ENCODE measurements at regions not wholly inside any gene's neighbourhood (a gene's known extent, or its start where the extent isn't known, plus 50 kb on each side); places are given as distances from the start of the nearest gene placed in this dataset.

GRCh38 chr2:221285148-221285547, 287.0 kb downstream of the EPHA4 start:
- no peak for DNase-seq

- no peak for DNase-seq
These were observed 285.7 kb downstream of the EPHA4 start for GRCh38 chr2:221286406-221286805.

GRCh38 chr2:221289389-221289788, 282.7 kb downstream of the EPHA4 start:
- no peak for DNase-seq

- no peak for DNase-seq
These were observed 282.3 kb downstream of the EPHA4 start for GRCh38 chr2:221289846-221290245.

- no peak for DNase-seq
These were observed 278.0 kb downstream of the EPHA4 start for GRCh38 chr2:221293949-221294742.

GRCh38 chr2:221304916-221305315, 267.2 kb downstream of the EPHA4 start:
- DNase-seq = no peak

- no peak for DNase-seq
These were observed 263.5 kb downstream of the EPHA4 start for GRCh38 chr2:221308507-221309066.

- no peak for DNase-seq
These were observed 262.1 kb downstream of the EPHA4 start for GRCh38 chr2:221309892-221310583.

- no peak for DNase-seq
These were observed 261.4 kb downstream of the EPHA4 start for GRCh38 chr2:221310730-221311129.

- no peak for DNase-seq
These were observed 259.5 kb downstream of the EPHA4 start for GRCh38 chr2:221312634-221313033.

- no peak for DNase-seq
These were observed 257.3 kb downstream of the EPHA4 start for GRCh38 chr2:221314786-221315185.

GRCh38 chr2:221318376-221319130, 253.6 kb downstream of the EPHA4 start:
- DNase-seq = no peak

GRCh38 chr2:221322741-221323140, 249.4 kb downstream of the EPHA4 start:
- DNase-seq = no peak

- no peak for DNase-seq
These were observed 248.6 kb downstream of the EPHA4 start for GRCh38 chr2:221323513-221323912.

GRCh38 chr2:221330436-221330835, 241.7 kb downstream of the EPHA4 start:
- DNase-seq = no peak

GRCh38 chr2:221334481-221335218, 237.5 kb downstream of the EPHA4 start:
- DNase-seq = no peak

- DNase-seq = no peak
These were observed 236.8 kb downstream of the EPHA4 start for GRCh38 chr2:221335219-221335752.

GRCh38 chr2:221336967-221337366, 235.1 kb downstream of the EPHA4 start:
- DNase-seq = no peak

GRCh38 chr2:221337957-221338685, 234.0 kb downstream of the EPHA4 start:
- no peak for DNase-seq

- no peak for DNase-seq
These were observed 229.7 kb downstream of the EPHA4 start for GRCh38 chr2:221342388-221342787.

- DNase-seq = no peak
These were observed 228.6 kb downstream of the EPHA4 start for GRCh38 chr2:221343524-221343923.

GRCh38 chr2:221345516-221345915, 226.6 kb downstream of the EPHA4 start:
- no peak for DNase-seq

Measured in CD4-positive, alpha-beta T cell treated with Interleukin-17A for 1 hour (primary cell).